Astrocyte of the spinal cord (primary cell): ENCODE measurements at regions not wholly inside any gene's neighbourhood (a gene's known extent, or its start where the extent isn't known, plus 50 kb on each side); places are given as distances from the start of the nearest gene placed in this dataset.

ENCODE experiments used
- DNase-seq: peaks from one replicate; pipeline ENCODE4 v3.0.0; 2011; ENCODE audit warnings: low read depth, low spot score
- H3K4me3 ChIP-seq: 2 replicates; pipeline ENCODE4 v1.5.1; 2011; ENCODE audit warnings: low read depth, mild to moderate bottlenecking, low read length, moderate library complexity
- in situ Hi-C: cut with HindIII; loops from 2 replicates; pipeline ENCODE4 v1.10.0; 2017; ENCODE audit warnings: low sequenced_read_pairs
- TF ChIP-seq, protein P1 (sequence below): IDR thresholded peaks from 2 replicates; pipeline ENCODE4 v1.5.1; 2012; ENCODE audit warnings: low read depth, mild to moderate bottlenecking, low read length, inconsistent platforms

DNA sequence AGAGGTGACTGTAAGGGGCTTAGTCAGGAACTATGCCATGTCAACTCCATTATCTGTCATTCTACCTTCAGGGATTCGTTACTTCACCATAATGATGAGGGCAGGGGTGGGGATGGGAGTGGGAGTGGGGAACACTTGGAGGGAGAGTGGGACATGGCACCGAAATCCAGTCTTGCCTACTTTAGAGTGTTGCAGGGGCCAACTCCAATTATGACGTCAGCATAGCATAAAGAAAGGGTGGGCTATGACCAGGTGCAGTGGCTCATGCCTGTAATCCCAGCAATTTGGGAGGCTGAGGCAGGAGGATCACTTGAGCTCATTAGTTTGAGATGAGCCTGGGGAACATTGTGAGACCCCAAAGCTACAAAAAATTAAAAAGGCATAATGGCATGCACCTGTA is 512.2 kb downstream of the GATA3 start:
- in situ Hi-C loops, result no loop called here
- no peak for DNase-seq
- TF ChIP-seq, protein P1, sequence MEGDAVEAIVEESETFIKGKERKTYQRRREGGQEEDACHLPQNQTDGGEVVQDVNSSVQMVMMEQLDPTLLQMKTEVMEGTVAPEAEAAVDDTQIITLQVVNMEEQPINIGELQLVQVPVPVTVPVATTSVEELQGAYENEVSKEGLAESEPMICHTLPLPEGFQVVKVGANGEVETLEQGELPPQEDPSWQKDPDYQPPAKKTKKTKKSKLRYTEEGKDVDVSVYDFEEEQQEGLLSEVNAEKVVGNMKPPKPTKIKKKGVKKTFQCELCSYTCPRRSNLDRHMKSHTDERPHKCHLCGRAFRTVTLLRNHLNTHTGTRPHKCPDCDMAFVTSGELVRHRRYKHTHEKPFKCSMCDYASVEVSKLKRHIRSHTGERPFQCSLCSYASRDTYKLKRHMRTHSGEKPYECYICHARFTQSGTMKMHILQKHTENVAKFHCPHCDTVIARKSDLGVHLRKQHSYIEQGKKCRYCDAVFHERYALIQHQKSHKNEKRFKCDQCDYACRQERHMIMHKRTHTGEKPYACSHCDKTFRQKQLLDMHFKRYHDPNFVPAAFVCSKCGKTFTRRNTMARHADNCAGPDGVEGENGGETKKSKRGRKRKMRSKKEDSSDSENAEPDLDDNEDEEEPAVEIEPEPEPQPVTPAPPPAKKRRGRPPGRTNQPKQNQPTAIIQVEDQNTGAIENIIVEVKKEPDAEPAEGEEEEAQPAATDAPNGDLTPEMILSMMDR, result no peak
- H3K4me3 ChIP-seq, result no peak overlapping the region

DNA sequence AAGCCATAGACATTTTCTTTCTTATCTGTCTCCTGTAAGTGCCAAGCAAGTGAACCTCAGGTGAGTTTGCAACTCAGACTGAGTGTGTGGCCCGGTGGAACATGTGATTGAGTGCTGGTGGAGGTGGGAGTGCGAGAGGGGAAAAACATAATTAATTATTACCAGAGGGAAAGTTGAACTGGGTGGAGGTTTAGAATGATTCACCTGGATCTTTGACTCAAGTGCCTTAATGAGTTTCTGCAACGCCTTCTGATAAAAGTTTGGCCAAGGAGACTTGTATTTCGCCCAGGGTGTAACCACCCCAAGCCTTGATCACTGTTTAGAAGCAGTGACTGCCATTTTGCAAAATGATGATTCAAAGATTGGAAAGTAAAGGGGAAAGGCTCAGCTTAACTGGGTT is 513.9 kb downstream of the GATA3 start:
- no peak for DNase-seq
- TF ChIP-seq, protein P1, result no peak
- in situ Hi-C loops, result no loop called here
- H3K4me3 ChIP-seq, result no peak overlapping the region

- DNase-seq, result no peak
- no peak overlapping the region for H3K4me3 ChIP-seq
- TF ChIP-seq, protein P1, result no peak
- in situ Hi-C loops, result no loop called here
These were observed 521.1 kb downstream of the GATA3 start for GRCh38 chr10:8575620-8576019.

DNA sequence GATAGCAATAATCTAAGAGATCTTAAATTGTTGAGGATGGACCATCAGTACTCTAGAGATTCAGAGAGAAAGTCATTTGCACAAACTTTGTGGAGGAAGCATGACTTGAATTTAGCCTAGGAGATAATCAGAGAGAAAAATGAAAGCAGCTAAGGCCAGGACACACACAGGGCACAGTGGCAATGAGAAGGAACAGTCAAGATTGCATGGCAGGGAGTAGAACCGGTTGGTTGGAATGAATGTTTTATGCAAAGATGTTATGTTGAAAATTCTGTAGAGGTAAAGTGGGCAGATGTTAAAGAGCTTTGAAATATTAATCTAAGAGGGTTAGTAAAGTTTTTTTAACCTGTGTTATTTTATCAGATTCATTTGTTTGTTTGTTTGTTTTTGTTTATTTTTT is 521.8 kb downstream of the GATA3 start:
- in situ Hi-C loops, result no loop called here
- TF ChIP-seq, protein P1, result no peak

GRCh38 chr10:8576911-8577310 is 522.4 kb downstream of the GATA3 start:
- TF ChIP-seq, protein P1, result no peak
- no peak for DNase-seq
- no peak overlapping the region for H3K4me3 ChIP-seq
- in situ Hi-C loops, result no loop called here

More for the DNA sequence above, 521.8 kb downstream of the GATA3 start:
- no peak for DNase-seq
- no peak overlapping the region for H3K4me3 ChIP-seq

- no peak overlapping the region for H3K4me3 ChIP-seq
- TF ChIP-seq, protein P1, result no peak
- no peak for DNase-seq
- in situ Hi-C loops, result no loop called here
These were observed 523.2 kb downstream of the GATA3 start for GRCh38 chr10:8577686-8578085.
